ENCODE measurements at regions not wholly inside any gene's neighbourhood (a gene's known extent, or its start where the extent isn't known, plus 50 kb on each side); places are given as distances from the start of the nearest gene placed in this dataset.
"Not testable (repeated sequence)": the region's sequence is repeated elsewhere in the genome, so short reads cannot be mapped to it uniquely, and the experiment has no call there.

GRCh38 chr4:9024866-9025265, 145.3 kb upstream of the FAM90A26 start:
- DNase-seq; H3K27me3 Mint-ChIP-seq (ENCODE audit: unreplicated experiment); H3K4me3 Mint-ChIP-seq (ENCODE audit: unreplicated experiment); H3K4me1 Mint-ChIP-seq (ENCODE audit: low read depth, unreplicated experiment); H3K9me3 Mint-ChIP-seq (ENCODE audit: unreplicated experiment); H3K27ac Mint-ChIP-seq (ENCODE audit: unreplicated experiment); H3K36me3 Mint-ChIP-seq (ENCODE audit: unreplicated experiment): not testable (repeated sequence)

- not testable (repeated sequence) for H3K36me3 Mint-ChIP-seq (ENCODE audit: unreplicated experiment); H3K4me3 Mint-ChIP-seq (ENCODE audit: unreplicated experiment); DNase-seq; H3K4me1 Mint-ChIP-seq (ENCODE audit: low read depth, unreplicated experiment); H3K9me3 Mint-ChIP-seq (ENCODE audit: unreplicated experiment); H3K27ac Mint-ChIP-seq (ENCODE audit: unreplicated experiment); H3K27me3 Mint-ChIP-seq (ENCODE audit: unreplicated experiment)
Measured at GRCh38 chr4:9009792-9010191, 138.2 kb upstream of the HMX1 start.

DNA sequence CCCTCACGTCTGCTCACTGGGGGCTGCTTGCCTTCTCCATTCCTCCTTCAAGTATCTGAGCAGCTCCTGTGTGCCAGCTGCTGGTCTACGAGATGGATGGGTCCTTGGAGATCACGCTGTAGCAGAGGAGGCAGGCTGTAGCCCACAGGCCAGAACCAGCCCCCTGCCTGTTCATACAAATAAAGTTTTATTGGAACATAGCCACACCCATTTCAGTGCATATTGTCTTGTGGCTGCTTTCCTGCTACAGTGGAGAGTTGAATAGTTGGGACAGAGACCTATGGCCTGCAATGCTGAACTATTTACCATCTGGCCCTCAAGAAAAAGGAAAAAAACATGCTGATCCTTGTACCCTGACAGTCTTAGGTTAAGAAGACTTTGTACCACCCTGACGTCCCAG, 136.8 kb upstream of the HMX1 start:
- DNase-seq; H3K9me3 Mint-ChIP-seq (ENCODE audit: unreplicated experiment); H3K27me3 Mint-ChIP-seq (ENCODE audit: unreplicated experiment); H3K27ac Mint-ChIP-seq (ENCODE audit: unreplicated experiment); H3K4me3 Mint-ChIP-seq (ENCODE audit: unreplicated experiment); H3K4me1 Mint-ChIP-seq (ENCODE audit: low read depth, unreplicated experiment); H3K36me3 Mint-ChIP-seq (ENCODE audit: unreplicated experiment): not testable (repeated sequence)

DNA sequence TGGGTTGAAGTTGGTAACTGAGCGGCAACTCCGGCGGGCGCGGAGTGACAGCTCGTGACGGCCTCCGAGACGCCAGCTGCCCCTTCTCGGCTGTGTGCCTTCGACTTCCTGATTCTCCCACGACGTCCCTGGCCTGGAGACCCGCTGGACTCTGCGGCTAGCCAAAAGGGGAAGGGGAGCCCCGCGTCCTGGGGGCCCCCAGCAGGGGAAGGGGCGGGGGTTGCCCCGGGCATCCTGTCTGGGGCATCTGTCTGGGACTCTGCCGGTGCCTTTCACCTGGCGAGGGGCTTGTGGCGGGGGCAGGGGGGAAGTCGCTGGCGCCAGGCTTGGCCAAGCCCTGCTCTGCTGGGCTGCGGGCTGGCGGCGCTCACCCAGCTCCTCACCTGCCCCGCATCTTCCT, 129.5 kb upstream of the HMX1 start:
- not testable (repeated sequence) for H3K9me3 Mint-ChIP-seq (ENCODE audit: unreplicated experiment); H3K27me3 Mint-ChIP-seq (ENCODE audit: unreplicated experiment); H3K4me1 Mint-ChIP-seq (ENCODE audit: low read depth, unreplicated experiment); H3K27ac Mint-ChIP-seq (ENCODE audit: unreplicated experiment); DNase-seq; H3K4me3 Mint-ChIP-seq (ENCODE audit: unreplicated experiment); H3K36me3 Mint-ChIP-seq (ENCODE audit: unreplicated experiment)

- not testable (repeated sequence) for H3K27me3 Mint-ChIP-seq (ENCODE audit: unreplicated experiment); H3K9me3 Mint-ChIP-seq (ENCODE audit: unreplicated experiment); H3K36me3 Mint-ChIP-seq (ENCODE audit: unreplicated experiment); H3K4me1 Mint-ChIP-seq (ENCODE audit: low read depth, unreplicated experiment); H3K27ac Mint-ChIP-seq (ENCODE audit: unreplicated experiment)
- peak; percentile 91 for TF ChIP-seq CTCF (IDR thresholded peaks at IDR 0.05; ENCODE audit: partially characterized antibody, unreplicated experiment)
- peak overlapping the region; percentile 64 for H3K4me3 Mint-ChIP-seq (ENCODE audit: unreplicated experiment)
- peak; percentile 82 for DNase-seq
Measured at GRCh38 chr4:9000505-9001001, 128.9 kb upstream of the HMX1 start.

DNA sequence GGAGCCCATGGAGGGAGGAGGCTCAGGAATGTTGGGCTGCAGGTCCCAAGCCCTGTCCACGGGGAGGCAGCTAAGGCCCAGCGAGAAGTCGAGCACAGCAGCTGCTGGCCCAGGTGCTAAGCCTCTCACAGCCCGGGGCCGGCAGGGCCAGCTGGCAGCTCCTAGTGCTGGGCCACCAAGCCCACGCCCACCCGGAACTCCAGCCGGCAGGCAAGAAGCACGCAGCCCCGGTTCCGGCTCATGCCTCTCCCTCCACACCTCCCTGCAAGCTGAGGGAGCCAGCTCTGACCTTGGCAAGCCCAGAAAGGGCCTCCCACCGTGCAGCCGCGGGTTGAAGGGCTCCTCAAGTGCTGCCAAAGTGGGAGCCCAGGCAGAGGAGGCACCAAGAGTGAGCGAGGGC, 121.3 kb upstream of the HMX1 start:
- H3K9me3 Mint-ChIP-seq (ENCODE audit: unreplicated experiment); H3K27me3 Mint-ChIP-seq (ENCODE audit: unreplicated experiment); H3K4me1 Mint-ChIP-seq (ENCODE audit: low read depth, unreplicated experiment); H3K27ac Mint-ChIP-seq (ENCODE audit: unreplicated experiment); DNase-seq; H3K4me3 Mint-ChIP-seq (ENCODE audit: unreplicated experiment): not testable (repeated sequence)
- peaks cover 11% of the 10 kb centered on the region for H3K36me3 Mint-ChIP-seq (ENCODE audit: unreplicated experiment)

- DNase-seq; H3K9me3 Mint-ChIP-seq (ENCODE audit: unreplicated experiment); H3K27ac Mint-ChIP-seq (ENCODE audit: unreplicated experiment); H3K36me3 Mint-ChIP-seq (ENCODE audit: unreplicated experiment); H3K4me1 Mint-ChIP-seq (ENCODE audit: low read depth, unreplicated experiment); H3K27me3 Mint-ChIP-seq (ENCODE audit: unreplicated experiment); H3K4me3 Mint-ChIP-seq (ENCODE audit: unreplicated experiment): not testable (repeated sequence)
Measured at GRCh38 chr4:8991449-8991848, 119.8 kb upstream of the HMX1 start.

GRCh38 chr4:8990341-8990740, 118.7 kb upstream of the HMX1 start:
- H3K27me3 Mint-ChIP-seq (ENCODE audit: unreplicated experiment); H3K4me1 Mint-ChIP-seq (ENCODE audit: low read depth, unreplicated experiment); H3K27ac Mint-ChIP-seq (ENCODE audit: unreplicated experiment); DNase-seq; H3K36me3 Mint-ChIP-seq (ENCODE audit: unreplicated experiment); H3K9me3 Mint-ChIP-seq (ENCODE audit: unreplicated experiment); H3K4me3 Mint-ChIP-seq (ENCODE audit: unreplicated experiment): not testable (repeated sequence)

- H3K4me1 Mint-ChIP-seq (ENCODE audit: low read depth, unreplicated experiment); H3K27me3 Mint-ChIP-seq (ENCODE audit: unreplicated experiment); H3K4me3 Mint-ChIP-seq (ENCODE audit: unreplicated experiment); H3K9me3 Mint-ChIP-seq (ENCODE audit: unreplicated experiment); H3K27ac Mint-ChIP-seq (ENCODE audit: unreplicated experiment); H3K36me3 Mint-ChIP-seq (ENCODE audit: unreplicated experiment); DNase-seq: not testable (repeated sequence)
Measured at GRCh38 chr4:8985786-8986185, 114.1 kb upstream of the HMX1 start.

- H3K27ac Mint-ChIP-seq (ENCODE audit: unreplicated experiment); DNase-seq; H3K36me3 Mint-ChIP-seq (ENCODE audit: unreplicated experiment); H3K9me3 Mint-ChIP-seq (ENCODE audit: unreplicated experiment); H3K27me3 Mint-ChIP-seq (ENCODE audit: unreplicated experiment); H3K4me1 Mint-ChIP-seq (ENCODE audit: low read depth, unreplicated experiment); H3K4me3 Mint-ChIP-seq (ENCODE audit: unreplicated experiment): not testable (repeated sequence)
Measured at GRCh38 chr4:8984641-8985040, 113.0 kb upstream of the HMX1 start.

DNA sequence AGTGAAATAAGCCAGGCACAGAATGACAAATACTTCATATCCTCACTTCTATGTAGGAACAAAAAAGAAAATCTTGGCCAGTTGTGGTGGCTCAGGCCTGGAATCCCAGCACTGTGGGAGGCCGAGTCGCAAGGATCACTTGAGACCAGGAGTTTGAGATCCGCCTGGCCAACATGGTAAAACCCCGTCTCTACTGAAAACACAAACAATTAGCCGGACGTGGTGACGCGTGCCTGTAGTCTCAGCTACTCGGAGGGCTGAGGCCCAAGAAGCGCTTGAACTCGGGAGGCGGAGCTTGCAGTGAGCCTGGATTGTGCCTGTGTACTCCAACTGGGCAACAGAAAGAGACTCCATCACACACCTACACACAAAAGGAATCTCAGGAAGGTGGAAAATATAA, 112.3 kb upstream of the HMX1 start:
- not testable (repeated sequence) for H3K4me1 Mint-ChIP-seq (ENCODE audit: low read depth, unreplicated experiment); DNase-seq; H3K27me3 Mint-ChIP-seq (ENCODE audit: unreplicated experiment); H3K36me3 Mint-ChIP-seq (ENCODE audit: unreplicated experiment); H3K27ac Mint-ChIP-seq (ENCODE audit: unreplicated experiment); H3K9me3 Mint-ChIP-seq (ENCODE audit: unreplicated experiment); H3K4me3 Mint-ChIP-seq (ENCODE audit: unreplicated experiment)

GRCh38 chr4:8976466-8977128, 105.0 kb upstream of the HMX1 start:
- not testable (repeated sequence) for H3K27me3 Mint-ChIP-seq (ENCODE audit: unreplicated experiment)

More at GRCh38 chr4:8976466-8977128, 105.0 kb upstream of the HMX1 start:
- not testable (repeated sequence) for H3K4me3 Mint-ChIP-seq (ENCODE audit: unreplicated experiment); H3K36me3 Mint-ChIP-seq (ENCODE audit: unreplicated experiment); H3K9me3 Mint-ChIP-seq (ENCODE audit: unreplicated experiment); H3K4me1 Mint-ChIP-seq (ENCODE audit: low read depth, unreplicated experiment); H3K27ac Mint-ChIP-seq (ENCODE audit: unreplicated experiment); DNase-seq
